Activated CD8-positive, alpha-beta memory T cell treated with anti-CD3 and anti-CD28 coated beads, Interleukin-2, amount 10 ng/mL, durations not matched to agents 7 days and 5 days (primary cell): ENCODE measurements at regions not wholly inside any gene's neighbourhood (a gene's known extent, or its start where the extent isn't known, plus 50 kb on each side); places are given as distances from the start of the nearest gene placed in this dataset.

ENCODE experiments used
- ATAC-seq: fragments of 150-1000 bp; cut with Tn5 transposase; one replicate; pipeline ENCODE4 v1.10.0; 2021; ENCODE audit warnings: moderate library complexity
- CTCF ChIA-PET: fragments of 350-600 bp; sonication (Branson Sonifier 250); formaldehyde crosslinking; loops from one replicate; lab custom pipeline; 2021; ENCODE audit warnings: antibody characterized with exemption; lab: Charles Lee
- DNase-seq: peaks from one replicate; pipeline ENCODE4 v3.0.0-alpha.2; 2020
- H3K27ac Mint-ChIP-seq: one replicate; pipeline ENCODE4 v1.8.0; 2021; ENCODE audit warnings: mild to moderate bottlenecking, mixed read lengths
- H3K27me3 Mint-ChIP-seq: one replicate; pipeline ENCODE4 v1.8.0; 2021; ENCODE audit warnings: mixed read lengths
- H3K36me3 Mint-ChIP-seq: one replicate; pipeline ENCODE4 v1.8.0; 2021; ENCODE audit warnings: mild to moderate bottlenecking, mixed read lengths
- H3K4me1 Mint-ChIP-seq: one replicate; pipeline ENCODE4 v1.8.0; 2021; ENCODE audit warnings: mixed read lengths
- H3K4me3 Mint-ChIP-seq: one replicate; pipeline ENCODE4 v1.8.0; 2021; ENCODE audit warnings: mild to moderate bottlenecking, moderate library complexity, mixed read lengths
- H3K9me3 Mint-ChIP-seq: one replicate; pipeline ENCODE4 v1.8.0; 2022; ENCODE audit warnings: low read depth, mixed read lengths

- Mint-ChIP-seq H3K36me3 (no peaks in the 10 kb centered on the region), H3K9me3 (peaks cover 3% of the 10 kb centered on the region), H3K4me3 (no peak overlapping the region), H3K27me3 (no peaks in the 10 kb centered on the region), H3K27ac (no peak overlapping the region), H3K4me1 (no peaks in the 10 kb centered on the region)
- CTCF ChIA-PET: no interaction called here
- ATAC-seq (no peak), DNase-seq (no peak)
Measured at GRCh38 chr7:46551603-46552002, 630.5 kb upstream of the IGFBP3 start.

GRCh38 chr7:46550864-46551263 is 629.8 kb upstream of the IGFBP3 start:
- no peaks in the 10 kb centered on the region for H3K4me1 Mint-ChIP-seq
- no peak overlapping the region for H3K27ac Mint-ChIP-seq
- H3K9me3 Mint-ChIP-seq: peaks cover 4% of the 10 kb centered on the region
- ATAC-seq: no peak
- no peaks in the 10 kb centered on the region for H3K36me3 Mint-ChIP-seq
- no peak overlapping the region for H3K4me3 Mint-ChIP-seq
- CTCF ChIA-PET: no interaction called here
- no peaks in the 10 kb centered on the region for H3K27me3 Mint-ChIP-seq
- no peak for DNase-seq

GRCh38 chr7:46549892-46550639 is 629.0 kb upstream of the IGFBP3 start:
- Mint-ChIP-seq H3K4me1 (no peaks in the 10 kb centered on the region), H3K27me3 (no peaks in the 10 kb centered on the region), H3K36me3 (no peaks in the 10 kb centered on the region), H3K9me3 (peaks cover 4% of the 10 kb centered on the region), H3K27ac (no peak overlapping the region), H3K4me3 (no peak overlapping the region)
- no peak for ATAC-seq
- DNase-seq: no peak
- CTCF ChIA-PET: no interaction called here

- Mint-ChIP-seq H3K4me1 (peaks cover 2% of the 10 kb centered on the region), H3K36me3 (no peaks in the 10 kb centered on the region), H3K27me3 (no peaks in the 10 kb centered on the region), H3K9me3 (peaks cover 4% of the 10 kb centered on the region), H3K27ac (no peak overlapping the region), H3K4me3 (no peak overlapping the region)
- DNase-seq: no peak
- ATAC-seq: no peak
- CTCF ChIA-PET: no interaction called here
Measured at GRCh38 chr7:46549347-46549746, 628.3 kb upstream of the IGFBP3 start.

GRCh38 chr7:46547044-46547443 is 626.0 kb upstream of the IGFBP3 start:
- no peaks in the 10 kb centered on the region for H3K36me3 Mint-ChIP-seq
- DNase-seq: no peak
- no peak overlapping the region for H3K27ac Mint-ChIP-seq
- H3K9me3 Mint-ChIP-seq: peaks cover 2% of the 10 kb centered on the region
- peaks cover 2% of the 10 kb centered on the region for H3K4me1 Mint-ChIP-seq
- CTCF ChIA-PET: no interaction called here
- no peak overlapping the region for H3K4me3 Mint-ChIP-seq
- H3K27me3 Mint-ChIP-seq: no peaks in the 10 kb centered on the region
- ATAC-seq: no peak

GRCh38 chr7:46545790-46546189 is 624.7 kb upstream of the IGFBP3 start:
- H3K9me3 Mint-ChIP-seq: peaks cover 2% of the 10 kb centered on the region
- CTCF ChIA-PET: no interaction called here
- peaks cover 2% of the 10 kb centered on the region for H3K4me1 Mint-ChIP-seq
- H3K27me3 Mint-ChIP-seq: no peaks in the 10 kb centered on the region
- DNase-seq (no peak), ATAC-seq (no peak)
- H3K36me3 Mint-ChIP-seq: no peaks in the 10 kb centered on the region
- no peak overlapping the region for H3K4me3 Mint-ChIP-seq
- H3K27ac Mint-ChIP-seq: no peak overlapping the region

GRCh38 chr7:46544396-46545008 is 623.4 kb upstream of the IGFBP3 start:
- DNase-seq (no peak), ATAC-seq (no peak)
- CTCF ChIA-PET: no interaction called here
- no peaks in the 10 kb centered on the region for H3K27me3 Mint-ChIP-seq
- H3K4me3 Mint-ChIP-seq: no peak overlapping the region
- H3K27ac Mint-ChIP-seq: no peak overlapping the region
- H3K4me1 Mint-ChIP-seq: peaks cover 2% of the 10 kb centered on the region
- H3K36me3 Mint-ChIP-seq: no peaks in the 10 kb centered on the region
- peaks cover 2% of the 10 kb centered on the region for H3K9me3 Mint-ChIP-seq

- no peak for ATAC-seq
- DNase-seq: no peak
- CTCF ChIA-PET: no interaction called here
- Mint-ChIP-seq H3K27me3 (no peaks in the 10 kb centered on the region), H3K4me1 (peaks cover 2% of the 10 kb centered on the region), H3K9me3 (peaks cover 2% of the 10 kb centered on the region), H3K4me3 (no peak overlapping the region), H3K36me3 (no peaks in the 10 kb centered on the region), H3K27ac (no peak overlapping the region)
Measured at GRCh38 chr7:46542076-46542475, 621.0 kb upstream of the IGFBP3 start.

- peaks cover 6% of the 10 kb centered on the region for H3K9me3 Mint-ChIP-seq
- H3K36me3 Mint-ChIP-seq: no peaks in the 10 kb centered on the region
- H3K27ac Mint-ChIP-seq: no peak overlapping the region
- peaks cover 2% of the 10 kb centered on the region for H3K4me1 Mint-ChIP-seq
- DNase-seq: no peak
- H3K27me3 Mint-ChIP-seq: no peaks in the 10 kb centered on the region
- H3K4me3 Mint-ChIP-seq: no peak overlapping the region
- no peak for ATAC-seq
- CTCF ChIA-PET: no interaction called here
Measured at GRCh38 chr7:46539892-46540483, 618.9 kb upstream of the IGFBP3 start.

GRCh38 chr7:46537191-46537905 is 616.3 kb upstream of the IGFBP3 start:
- DNase-seq: no peak
- H3K4me1 Mint-ChIP-seq: no peaks in the 10 kb centered on the region
- H3K27ac Mint-ChIP-seq: no peak overlapping the region
- ATAC-seq: no peak
- H3K36me3 Mint-ChIP-seq: no peaks in the 10 kb centered on the region
- CTCF ChIA-PET: no interaction called here
- no peak overlapping the region for H3K4me3 Mint-ChIP-seq
- H3K27me3 Mint-ChIP-seq: no peaks in the 10 kb centered on the region
- H3K9me3 Mint-ChIP-seq: peaks cover 11% of the 10 kb centered on the region

- no peak for DNase-seq
- no peak overlapping the region for H3K4me3 Mint-ChIP-seq
Measured at GRCh38 chr7:46534664-46535588, 613.9 kb upstream of the IGFBP3 start.

GRCh38 chr7:46533946-46534345 is 612.9 kb upstream of the IGFBP3 start:
- ATAC-seq (no peak), DNase-seq (no peak)
- Mint-ChIP-seq H3K27ac (no peak overlapping the region), H3K36me3 (no peaks in the 10 kb centered on the region), H3K4me3 (no peak overlapping the region), H3K27me3 (no peaks in the 10 kb centered on the region), H3K4me1 (no peaks in the 10 kb centered on the region), H3K9me3 (peaks cover 11% of the 10 kb centered on the region)
- CTCF ChIA-PET: no interaction called here

More at GRCh38 chr7:46534664-46535588, 613.9 kb upstream of the IGFBP3 start:
- Mint-ChIP-seq H3K4me1 (no peaks in the 10 kb centered on the region), H3K27me3 (no peaks in the 10 kb centered on the region), H3K9me3 (peaks cover 11% of the 10 kb centered on the region), H3K27ac (no peak overlapping the region), H3K36me3 (no peaks in the 10 kb centered on the region)
- no peak for ATAC-seq
- CTCF ChIA-PET: no interaction called here

- H3K4me3 Mint-ChIP-seq: no peak overlapping the region
- no peaks in the 10 kb centered on the region for H3K27me3 Mint-ChIP-seq
- H3K4me1 Mint-ChIP-seq: no peaks in the 10 kb centered on the region
- ATAC-seq: no peak
- H3K36me3 Mint-ChIP-seq: no peaks in the 10 kb centered on the region
- no peak overlapping the region for H3K27ac Mint-ChIP-seq
- DNase-seq: no peak
- CTCF ChIA-PET: no interaction called here
- H3K9me3 Mint-ChIP-seq: peaks cover 11% of the 10 kb centered on the region
Measured at GRCh38 chr7:46532571-46532970, 611.5 kb upstream of the IGFBP3 start.
